Glutamatergic neuron (in vitro differentiated cells): ENCODE measurements at regions not wholly inside any gene's neighbourhood (a gene's known extent, or its start where the extent isn't known, plus 50 kb on each side); places are given as distances from the start of the nearest gene placed in this dataset.
A peak's percentile ranks its signal among the peaks of the same experiment; 100 is the strongest.

ENCODE experiments used
- DNase-seq: peaks from one replicate; pipeline ENCODE4 v3.0.0; 2022
- H3K27ac Mint-ChIP-seq: one replicate; pipeline ENCODE4 v1.8.0; 2020; ENCODE audit warnings: mild to moderate bottlenecking, mixed read lengths, inconsistent platforms; ENCODE audit not compliant: unreplicated experiment
- H3K27me3 Mint-ChIP-seq: one replicate; pipeline ENCODE4 v1.8.0; 2020; ENCODE audit warnings: mild to moderate bottlenecking, moderate library complexity, mixed read lengths, inconsistent platforms; ENCODE audit not compliant: unreplicated experiment
- H3K36me3 Mint-ChIP-seq: one replicate; pipeline ENCODE4 v1.8.0; 2020; ENCODE audit warnings: mild to moderate bottlenecking, mixed read lengths, inconsistent platforms; ENCODE audit not compliant: unreplicated experiment
- H3K4me1 Mint-ChIP-seq: one replicate; pipeline ENCODE4 v1.8.0; 2020; ENCODE audit warnings: mild to moderate bottlenecking, low read depth, mixed read lengths, inconsistent platforms; ENCODE audit not compliant: unreplicated experiment
- H3K4me3 Mint-ChIP-seq: one replicate; pipeline ENCODE4 v1.8.0; 2020; ENCODE audit warnings: mild to moderate bottlenecking, mixed read lengths, inconsistent platforms; ENCODE audit not compliant: unreplicated experiment
- H3K9me3 Mint-ChIP-seq: one replicate; pipeline ENCODE4 v1.8.0; 2020; ENCODE audit warnings: mild to moderate bottlenecking, moderate library complexity, mixed read lengths, inconsistent platforms; ENCODE audit not compliant: unreplicated experiment
- TF ChIP-seq, protein P1 (sequence below): fragments of 200-600 bp; sonication (generic); IDR thresholded peaks from one replicate; pipeline ENCODE4 v1.5.0; 2021; ENCODE audit not compliant: partially characterized antibody, unreplicated experiment

DNA sequence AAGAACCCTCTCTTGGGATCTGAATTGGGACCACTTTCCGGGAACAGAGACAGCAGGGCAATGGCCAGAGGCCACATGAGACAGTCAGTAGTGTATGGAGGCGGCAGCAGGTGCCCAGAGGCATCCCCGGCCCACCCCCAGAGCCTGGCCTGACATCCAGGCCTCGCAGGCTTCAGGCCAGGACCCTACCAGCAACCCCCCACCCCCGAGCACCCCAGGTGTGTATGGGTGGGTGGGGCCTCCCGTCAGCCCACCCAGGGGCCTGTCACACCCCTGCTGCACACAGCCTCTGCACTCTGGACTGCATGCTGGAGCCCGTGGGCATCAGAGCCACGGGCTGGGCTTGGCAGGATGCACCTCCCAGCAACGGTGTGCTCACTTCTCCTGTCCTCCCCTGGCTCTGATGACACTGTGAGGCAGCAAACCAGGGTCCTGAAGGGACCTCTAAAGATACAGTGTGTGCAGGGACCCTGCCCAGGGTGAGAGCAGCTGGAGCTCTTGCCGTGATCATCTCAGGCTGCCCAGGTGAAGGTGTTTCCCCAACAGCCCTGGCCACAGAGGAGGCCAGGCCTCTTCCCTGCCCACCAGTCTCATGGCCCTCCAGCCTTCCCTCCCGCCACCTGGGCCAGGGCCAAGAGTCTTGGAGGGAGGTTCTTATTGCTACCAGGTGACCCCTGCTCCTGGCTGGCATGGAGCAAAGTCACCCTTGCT, 88.8 kb upstream of the SEPTIN5 start:
- H3K27ac Mint-ChIP-seq, result no peak overlapping the region
- peaks cover 8% of the 10 kb centered on the region for H3K9me3 Mint-ChIP-seq
- no peak for DNase-seq
- H3K4me3 Mint-ChIP-seq, result peak overlapping the region; percentile 71
- peaks cover 7% of the 10 kb centered on the region for H3K27me3 Mint-ChIP-seq
- peaks cover 32% of the 10 kb centered on the region for H3K4me1 Mint-ChIP-seq
- peaks cover 5% of the 10 kb centered on the region for H3K36me3 Mint-ChIP-seq
- TF ChIP-seq, protein P1, sequence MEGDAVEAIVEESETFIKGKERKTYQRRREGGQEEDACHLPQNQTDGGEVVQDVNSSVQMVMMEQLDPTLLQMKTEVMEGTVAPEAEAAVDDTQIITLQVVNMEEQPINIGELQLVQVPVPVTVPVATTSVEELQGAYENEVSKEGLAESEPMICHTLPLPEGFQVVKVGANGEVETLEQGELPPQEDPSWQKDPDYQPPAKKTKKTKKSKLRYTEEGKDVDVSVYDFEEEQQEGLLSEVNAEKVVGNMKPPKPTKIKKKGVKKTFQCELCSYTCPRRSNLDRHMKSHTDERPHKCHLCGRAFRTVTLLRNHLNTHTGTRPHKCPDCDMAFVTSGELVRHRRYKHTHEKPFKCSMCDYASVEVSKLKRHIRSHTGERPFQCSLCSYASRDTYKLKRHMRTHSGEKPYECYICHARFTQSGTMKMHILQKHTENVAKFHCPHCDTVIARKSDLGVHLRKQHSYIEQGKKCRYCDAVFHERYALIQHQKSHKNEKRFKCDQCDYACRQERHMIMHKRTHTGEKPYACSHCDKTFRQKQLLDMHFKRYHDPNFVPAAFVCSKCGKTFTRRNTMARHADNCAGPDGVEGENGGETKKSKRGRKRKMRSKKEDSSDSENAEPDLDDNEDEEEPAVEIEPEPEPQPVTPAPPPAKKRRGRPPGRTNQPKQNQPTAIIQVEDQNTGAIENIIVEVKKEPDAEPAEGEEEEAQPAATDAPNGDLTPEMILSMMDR, result no peak

DNA sequence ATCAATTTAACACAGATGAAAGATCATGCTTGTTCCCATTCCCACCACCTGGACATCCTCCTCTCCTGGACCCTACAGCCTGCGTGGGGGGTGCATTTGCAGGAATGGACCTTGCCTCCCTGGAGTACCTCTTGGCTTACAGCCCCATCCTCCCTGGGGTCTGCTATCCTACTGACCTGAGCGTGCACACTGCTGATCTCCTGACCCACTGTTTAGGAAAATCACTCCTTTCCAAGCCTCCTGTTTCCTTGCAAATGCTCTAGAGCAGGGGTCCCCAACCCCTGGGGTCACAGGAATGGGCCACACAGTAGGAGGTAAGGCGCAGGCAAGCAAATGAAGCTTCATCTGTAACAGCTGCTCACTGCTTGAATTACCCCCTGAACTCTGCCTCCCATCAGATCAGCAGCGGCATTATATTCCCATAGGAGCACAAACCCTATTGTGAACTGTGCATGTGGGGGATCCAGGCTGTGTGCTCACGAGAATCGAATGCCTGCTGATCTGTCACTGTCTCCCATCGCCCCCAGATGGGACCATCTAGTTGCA, 88.2 kb upstream of the SEPTIN5 start:
- Mint-ChIP-seq H3K9me3 (peaks cover 8% of the 10 kb centered on the region), H3K4me1 (peaks cover 32% of the 10 kb centered on the region), H3K36me3 (peaks cover 5% of the 10 kb centered on the region), H3K27me3 (peaks cover 7% of the 10 kb centered on the region), H3K4me3 (peak overlapping the region; percentile 71), H3K27ac (peak overlapping the region; percentile 66)
- DNase-seq, result no peak
- TF ChIP-seq, protein P1, result no peak

DNA sequence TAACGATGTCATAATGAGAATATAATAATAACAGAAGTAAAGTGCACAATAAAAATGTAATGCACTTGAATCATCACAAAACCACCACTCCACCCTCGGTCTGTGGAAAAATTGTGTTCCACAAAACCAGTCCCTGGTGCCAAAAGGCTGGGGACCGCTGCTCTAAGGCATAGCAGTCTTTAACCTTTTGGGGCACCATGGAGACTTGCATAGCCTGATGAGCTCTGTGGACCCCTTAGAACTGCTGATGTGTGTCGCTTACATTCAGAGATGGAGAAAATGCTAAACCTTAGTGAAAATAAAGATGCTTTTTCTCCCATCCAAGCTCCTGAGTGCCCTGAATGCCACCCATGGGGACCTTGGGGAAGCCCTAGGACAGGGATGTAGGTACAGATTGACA, 87.6 kb upstream of the SEPTIN5 start:
- peaks cover 7% of the 10 kb centered on the region for H3K27me3 Mint-ChIP-seq
- no peak overlapping the region for H3K4me3 Mint-ChIP-seq
- H3K4me1 Mint-ChIP-seq, result peaks cover 29% of the 10 kb centered on the region
- peaks cover 8% of the 10 kb centered on the region for H3K9me3 Mint-ChIP-seq
- peaks cover 5% of the 10 kb centered on the region for H3K36me3 Mint-ChIP-seq
- TF ChIP-seq, protein P1, result no peak
- DNase-seq, result no peak
- no peak overlapping the region for H3K27ac Mint-ChIP-seq

DNA sequence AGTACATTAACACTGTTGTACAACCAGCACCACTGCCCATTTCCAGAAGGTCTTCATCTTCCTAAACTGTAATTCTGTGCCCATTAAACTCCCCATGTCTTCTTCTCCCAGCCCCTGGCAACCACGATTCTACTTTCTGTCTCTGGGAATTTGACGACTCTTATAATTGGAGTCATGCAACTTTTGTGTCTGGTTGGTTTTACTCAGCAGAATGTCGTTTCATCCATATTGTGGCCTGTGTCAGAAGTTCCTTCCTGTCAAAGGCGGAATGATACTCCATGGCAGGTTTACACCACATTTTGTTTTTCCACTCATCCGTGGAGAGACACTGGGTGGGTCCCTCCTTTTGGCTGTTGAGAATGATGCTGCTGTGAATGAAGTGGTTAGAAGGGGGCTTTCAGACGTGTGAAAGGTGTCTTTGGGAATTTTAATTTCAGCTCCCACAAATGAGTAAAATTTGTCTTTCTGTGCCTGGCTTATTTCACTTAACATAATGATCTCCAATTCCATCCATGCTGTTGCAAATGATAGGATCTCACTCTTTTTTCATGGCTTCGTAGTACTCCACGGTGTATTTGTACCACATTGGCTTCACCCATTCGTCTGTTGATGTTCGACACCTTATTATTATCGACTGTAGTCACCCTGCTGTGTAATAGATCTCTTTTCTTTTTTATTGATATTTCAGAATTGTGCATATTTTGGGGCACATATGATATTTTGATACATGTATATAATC, 86.1 kb upstream of the SEPTIN5 start:
- H3K27ac Mint-ChIP-seq, result no peak overlapping the region
- H3K4me3 Mint-ChIP-seq, result no peak overlapping the region
- peaks cover 5% of the 10 kb centered on the region for H3K36me3 Mint-ChIP-seq
- H3K4me1 Mint-ChIP-seq, result peaks cover 23% of the 10 kb centered on the region
- peaks cover 5% of the 10 kb centered on the region for H3K9me3 Mint-ChIP-seq
- TF ChIP-seq, protein P1, result no peak
- peaks cover 5% of the 10 kb centered on the region for H3K27me3 Mint-ChIP-seq
- no peak for DNase-seq

DNA sequence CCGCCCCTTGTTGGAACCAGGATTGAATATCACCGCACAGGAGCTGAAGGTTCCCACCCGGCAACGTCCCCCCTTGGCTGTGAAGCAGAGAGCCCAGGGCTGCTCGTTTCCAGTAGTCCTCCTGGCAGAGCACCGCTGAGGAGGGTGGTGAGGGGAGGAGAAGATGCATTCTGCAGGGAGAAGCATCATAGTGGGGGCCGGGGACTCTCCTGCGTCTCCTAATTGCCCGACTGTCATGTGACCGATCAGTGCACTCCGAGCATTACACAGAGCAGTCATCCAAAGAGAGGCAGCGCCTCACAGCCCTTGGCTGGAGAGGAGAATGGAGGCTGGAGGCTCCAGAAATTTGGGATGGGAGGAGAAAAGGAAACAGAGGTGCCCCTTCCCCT, 85.0 kb upstream of the SEPTIN5 start:
- H3K4me3 Mint-ChIP-seq, result no peak overlapping the region
- H3K4me1 Mint-ChIP-seq, result peaks cover 21% of the 10 kb centered on the region
- TF ChIP-seq, protein P1, result no peak
- peaks cover 5% of the 10 kb centered on the region for H3K9me3 Mint-ChIP-seq
- H3K27ac Mint-ChIP-seq, result peak overlapping the region; percentile 34
- peaks cover 5% of the 10 kb centered on the region for H3K36me3 Mint-ChIP-seq
- DNase-seq, result no peak
- H3K27me3 Mint-ChIP-seq, result peaks cover 5% of the 10 kb centered on the region
